Esophagus (tissue), 2 donors: ENCODE measurements at regions not wholly inside any gene's neighbourhood (a gene's known extent, or its start where the extent isn't known, plus 50 kb on each side); places are given as distances from the start of the nearest gene placed in this dataset.

Experiments
- H3K27ac ChIP-seq, 2 donors: one replicate each; pipeline ENCODE4 v1.5.1; 2013; ENCODE audit warnings: low read depth in 2 of 2, mild to moderate bottlenecking in 2 of 2, inconsistent platforms in 1 of 2, low read length in 1 of 2, moderate library complexity in 1 of 2
- H3K27me3 ChIP-seq, 2 donors: one replicate each; pipeline ENCODE4 v1.6.1; 2013; ENCODE audit warnings: low read length in 2 of 2, control low read depth in 1 of 2, mild to moderate bottlenecking in 1 of 2; ENCODE audit not compliant: insufficient read depth in 2 of 2, control insufficient read depth in 1 of 2
- H3K36me3 ChIP-seq, 2 donors: one replicate each; pipeline ENCODE4 v1.6.1; 2013; ENCODE audit warnings: low read length in 1 of 2; ENCODE audit not compliant: control insufficient read depth in 2 of 2, insufficient read depth in 2 of 2
- H3K4me1 ChIP-seq, 2 donors: one replicate each; pipeline ENCODE4 v1.6.1; 2013; ENCODE audit warnings: low read length in 1 of 2; ENCODE audit not compliant: control insufficient read depth in 2 of 2, insufficient read depth in 2 of 2
- H3K4me3 ChIP-seq, 2 donors: one replicate each; pipeline ENCODE4 v1.5.1; 2013; ENCODE audit warnings: low read length in 2 of 2, mild to moderate bottlenecking in 2 of 2, low read depth in 1 of 2, moderate library complexity in 1 of 2
- H3K9me3 ChIP-seq, 2 donors: one replicate each; pipeline ENCODE4 v1.6.1; 2013; ENCODE audit warnings: mild to moderate bottlenecking in 2 of 2, low read depth in 1 of 2, low read length in 1 of 2, moderate library complexity in 1 of 2; ENCODE audit not compliant: control insufficient read depth in 2 of 2, insufficient read depth in 1 of 2
- WGBS, 2 donors: extraction: QIAGEN DNeasy Blood & Tissue Kit; methylation state at CpG; one replicate each; pipeline ENCODE4 v1.1.7; 2013; 5-methylcytosine and 5-hydroxymethylcytosine counted together
- donor health status: healthy with polysubstance abuse.
- donor health status: Bipolar disorder and iron deficiency.

GRCh38 chr3:174710612-174711011 lies 148.5 kb upstream of the NAALADL2 start:
- no peak overlapping the region for H3K27ac ChIP-seq
- no peak overlapping the region for H3K4me3 ChIP-seq
- H3K4me1 ChIP-seq, result no peaks in the 10 kb centered on the region
- 67 to 79% methylated on average over 2 of the region's 2 CpGs for WGBS, 2 donors
- H3K27me3 ChIP-seq, result no peaks in the 10 kb centered on the region
- no peaks in the 10 kb centered on the region for H3K9me3 ChIP-seq
- H3K36me3 ChIP-seq, result no peaks in the 10 kb centered on the region

GRCh38 chr3:174715386-174715785 lies 143.7 kb upstream of the NAALADL2 start:
- Histone ChIP-seq H3K9me3 (no peaks in the 10 kb centered on the region), H3K27me3 (no peaks in the 10 kb centered on the region), H3K27ac (no peak overlapping the region), H3K4me3 (no peak overlapping the region), H3K36me3 (no peaks in the 10 kb centered on the region), H3K4me1 (no peaks in the 10 kb centered on the region)

- 81% methylated on average over 2 of the region's 2 CpGs for WGBS, 2 donors
Measured at GRCh38 chr3:174716956-174717505, 142.1 kb upstream of the NAALADL2 start.

GRCh38 chr3:174720717-174721116 lies 138.4 kb upstream of the NAALADL2 start:
- WGBS, 2 donors, result 89 to 92% methylated on average over 5 of the region's 5 CpGs
- Histone ChIP-seq H3K27ac (no peak overlapping the region), H3K4me1 (no peaks in the 10 kb centered on the region), H3K4me3 (no peak overlapping the region), H3K9me3 (no peaks in the 10 kb centered on the region), H3K36me3 (no peaks in the 10 kb centered on the region), H3K27me3 (no peaks in the 10 kb centered on the region)

More at GRCh38 chr3:174716956-174717505, 142.1 kb upstream of the NAALADL2 start:
- no peak overlapping the region for H3K27ac ChIP-seq
- no peaks in the 10 kb centered on the region for H3K9me3 ChIP-seq
- no peaks in the 10 kb centered on the region for H3K27me3 ChIP-seq
- no peaks in the 10 kb centered on the region for H3K4me1 ChIP-seq
- H3K36me3 ChIP-seq, result no peaks in the 10 kb centered on the region
- H3K4me3 ChIP-seq, result no peak overlapping the region

- no peak overlapping the region for H3K4me3 ChIP-seq
- 88 to 91% methylated on average over 3 of the region's 3 CpGs for WGBS, 2 donors
- no peaks in the 10 kb centered on the region for H3K4me1 ChIP-seq
- H3K27me3 ChIP-seq, result no peaks in the 10 kb centered on the region
- no peaks in the 10 kb centered on the region for H3K9me3 ChIP-seq
- no peaks in the 10 kb centered on the region for H3K36me3 ChIP-seq
- H3K27ac ChIP-seq, result no peak overlapping the region
Measured at GRCh38 chr3:174725303-174725702, 133.8 kb upstream of the NAALADL2 start.

GRCh38 chr3:174737966-174738365 lies 121.2 kb upstream of the NAALADL2 start:
- no peak overlapping the region for H3K4me3 ChIP-seq
- WGBS, 2 donors, result 39 to 53% methylated on average over 3 of the region's 3 CpGs
- H3K4me1 ChIP-seq, result no peaks in the 10 kb centered on the region
- H3K27ac ChIP-seq, result no peak overlapping the region
- H3K9me3 ChIP-seq, result peaks cover 0 to 9% of the 10 kb centered on the region in 2 donors
- no peaks in the 10 kb centered on the region for H3K36me3 ChIP-seq
- H3K27me3 ChIP-seq, result no peaks in the 10 kb centered on the region

GRCh38 chr3:174749143-174749542 lies 110.0 kb upstream of the NAALADL2 start:
- no peak overlapping the region for H3K27ac ChIP-seq
- no peaks in the 10 kb centered on the region for H3K9me3 ChIP-seq
- no peaks in the 10 kb centered on the region for H3K27me3 ChIP-seq
- H3K36me3 ChIP-seq, result no peaks in the 10 kb centered on the region
- H3K4me3 ChIP-seq, result no peak overlapping the region
- 58 to 67% methylated on average over 2 of the region's 2 CpGs for WGBS, 2 donors
- no peaks in the 10 kb centered on the region for H3K4me1 ChIP-seq

- H3K36me3 ChIP-seq, result no peaks in the 10 kb centered on the region
- no peaks in the 10 kb centered on the region for H3K27me3 ChIP-seq
- no peaks in the 10 kb centered on the region for H3K9me3 ChIP-seq
- H3K4me3 ChIP-seq, result no peak overlapping the region
- no peaks in the 10 kb centered on the region for H3K4me1 ChIP-seq
- 81 to 87% methylated on average over 6 of the region's 6 CpGs for WGBS, 2 donors
- no peak overlapping the region for H3K27ac ChIP-seq
Measured at GRCh38 chr3:174755833-174756829, 103.0 kb upstream of the NAALADL2 start.

GRCh38 chr3:174758943-174759342 lies 100.2 kb upstream of the NAALADL2 start:
- Histone ChIP-seq H3K36me3 (no peaks in the 10 kb centered on the region), H3K9me3 (no peaks in the 10 kb centered on the region), H3K27ac (no peak overlapping the region), H3K4me3 (no peak overlapping the region), H3K4me1 (no peaks in the 10 kb centered on the region), H3K27me3 (no peaks in the 10 kb centered on the region)

GRCh38 chr3:174767406-174767805 lies 91.7 kb upstream of the NAALADL2 start:
- 69 to 76% methylated on average over 5 of the region's 5 CpGs for WGBS, 2 donors
- no peaks in the 10 kb centered on the region for H3K27me3 ChIP-seq

More at GRCh38 chr3:174767406-174767805, 91.7 kb upstream of the NAALADL2 start:
- Histone ChIP-seq H3K27ac (no peak overlapping the region), H3K4me1 (no peaks in the 10 kb centered on the region), H3K36me3 (no peaks in the 10 kb centered on the region), H3K9me3 (no peaks in the 10 kb centered on the region), H3K4me3 (no peak overlapping the region)
